ENCODE measurements at regions not wholly inside any gene's neighbourhood (a gene's known extent, or its start where the extent isn't known, plus 50 kb on each side); places are given as distances from the start of the nearest gene placed in this dataset.

DNA sequence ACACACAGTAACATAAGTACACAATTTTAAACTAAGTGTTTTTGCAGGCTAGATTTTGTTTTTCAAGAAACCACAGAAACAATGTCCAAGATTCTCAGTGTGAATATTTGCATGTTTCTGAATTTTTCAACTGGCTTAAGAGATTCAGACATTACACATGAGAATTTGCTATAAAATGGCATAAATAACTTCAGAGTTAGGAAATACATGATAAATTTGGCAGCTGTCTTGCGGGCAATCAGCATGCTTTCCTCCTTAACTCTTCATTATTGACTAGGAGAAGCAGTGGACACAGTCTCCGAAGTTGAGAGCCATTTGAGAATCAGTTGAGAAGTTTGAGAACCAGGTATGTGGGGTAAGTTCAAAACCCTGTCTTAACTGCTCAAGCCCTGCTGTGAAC, 625.6 kb upstream of the SGO1 start:
- TF ChIP-seq, protein P1, sequence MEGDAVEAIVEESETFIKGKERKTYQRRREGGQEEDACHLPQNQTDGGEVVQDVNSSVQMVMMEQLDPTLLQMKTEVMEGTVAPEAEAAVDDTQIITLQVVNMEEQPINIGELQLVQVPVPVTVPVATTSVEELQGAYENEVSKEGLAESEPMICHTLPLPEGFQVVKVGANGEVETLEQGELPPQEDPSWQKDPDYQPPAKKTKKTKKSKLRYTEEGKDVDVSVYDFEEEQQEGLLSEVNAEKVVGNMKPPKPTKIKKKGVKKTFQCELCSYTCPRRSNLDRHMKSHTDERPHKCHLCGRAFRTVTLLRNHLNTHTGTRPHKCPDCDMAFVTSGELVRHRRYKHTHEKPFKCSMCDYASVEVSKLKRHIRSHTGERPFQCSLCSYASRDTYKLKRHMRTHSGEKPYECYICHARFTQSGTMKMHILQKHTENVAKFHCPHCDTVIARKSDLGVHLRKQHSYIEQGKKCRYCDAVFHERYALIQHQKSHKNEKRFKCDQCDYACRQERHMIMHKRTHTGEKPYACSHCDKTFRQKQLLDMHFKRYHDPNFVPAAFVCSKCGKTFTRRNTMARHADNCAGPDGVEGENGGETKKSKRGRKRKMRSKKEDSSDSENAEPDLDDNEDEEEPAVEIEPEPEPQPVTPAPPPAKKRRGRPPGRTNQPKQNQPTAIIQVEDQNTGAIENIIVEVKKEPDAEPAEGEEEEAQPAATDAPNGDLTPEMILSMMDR (IDR thresholded peaks at IDR 0.05) = no peak
- TF ChIP-seq POLR2A (IDR thresholded peaks at IDR 0.05) = no peak

Data from Peyer's patch (tissue), 4 donors.